H9 (cell line): ENCODE measurements at regions not wholly inside any gene's neighbourhood (a gene's known extent, or its start where the extent isn't known, plus 50 kb on each side); places are given as distances from the start of the nearest gene placed in this dataset.

ENCODE experiments used
- DNase-seq: peaks from one replicate; pipeline ENCODE4 v3.0.0-alpha.2; 2017
- H2AFZ ChIP-seq: one replicate; pipeline ENCODE4 v1.6.1; 2013; ENCODE audit warnings: mild to moderate bottlenecking, low read length, control low read depth, moderate library complexity
- H2AK5ac ChIP-seq: 2 replicates; pipeline ENCODE4 v1.6.1; 2013; ENCODE audit warnings: low read length, control low read depth, mixed read lengths; ENCODE audit not compliant: insufficient read length
- H2BK120ac ChIP-seq: one replicate; pipeline ENCODE4 v1.6.1; 2013; ENCODE audit warnings: low read depth, mild to moderate bottlenecking, low read length, control low read depth, inconsistent platforms; ENCODE audit not compliant: poor library complexity, severe bottlenecking
- H2BK12ac ChIP-seq: 2 replicates; pipeline ENCODE4 v1.6.1; 2013; ENCODE audit warnings: low read length, control low read depth, mixed read lengths, low read depth; ENCODE audit not compliant: insufficient read length
- H2BK15ac ChIP-seq: 2 replicates; pipeline ENCODE4 v1.6.1; 2013; ENCODE audit warnings: low read depth, low read length, control low read depth
- H2BK20ac ChIP-seq: one replicate; pipeline ENCODE4 v1.6.1; 2013; ENCODE audit warnings: low read depth, mild to moderate bottlenecking, low read length, control low read depth, inconsistent platforms; ENCODE audit not compliant: poor library complexity, severe bottlenecking
- H2BK5ac ChIP-seq: 2 replicates; pipeline ENCODE4 v1.6.1; 2013; ENCODE audit warnings: low read length, control low read depth, mixed read lengths; ENCODE audit not compliant: insufficient read length
- H3K14ac ChIP-seq: 2 replicates; pipeline ENCODE4 v1.6.1; 2013; ENCODE audit warnings: low read length, control low read depth; ENCODE audit not compliant: insufficient read depth
- H3K18ac ChIP-seq: 2 replicates; pipeline ENCODE4 v1.6.1; 2013; ENCODE audit warnings: low read depth, mild to moderate bottlenecking, mixed read lengths, low read length, control low read depth; ENCODE audit not compliant: insufficient read length
- H3K23ac ChIP-seq: 2 replicates; pipeline ENCODE4 v1.6.1; 2013; ENCODE audit warnings: low read length, control low read depth, mixed read lengths, low read depth; ENCODE audit not compliant: insufficient read length
- H3K23me2 ChIP-seq: 2 replicates; pipeline ENCODE4 v1.6.1; 2013; ENCODE audit warnings: low read depth, mild to moderate bottlenecking, mixed read lengths, low read length, control low read depth; ENCODE audit not compliant: insufficient read length, poor library complexity, severe bottlenecking
- H3K27ac ChIP-seq: 2 replicates; pipeline ENCODE4 v1.5.1; 2013; ENCODE audit warnings: low read length, control low read depth, mixed read lengths, low read depth; ENCODE audit not compliant: insufficient read length
- H3K27me3 ChIP-seq: 2 replicates; pipeline ENCODE4 v1.6.1; 2013; ENCODE audit warnings: low read length, control low read depth, inconsistent platforms; ENCODE audit not compliant: insufficient read depth
- H3K4ac ChIP-seq: 2 replicates; pipeline ENCODE4 v1.6.1; 2013; ENCODE audit warnings: low read depth, mild to moderate bottlenecking, control low read depth, inconsistent platforms, low read length, moderate library complexity
- H3K4me1 ChIP-seq: 2 replicates; pipeline ENCODE4 v1.6.1; 2013; ENCODE audit warnings: low read length, control low read depth, inconsistent platforms; ENCODE audit not compliant: insufficient read depth
- H3K4me2 ChIP-seq: 2 replicates; pipeline ENCODE4 v1.6.1; 2013; ENCODE audit warnings: low read length, control low read depth, mixed read lengths; ENCODE audit not compliant: insufficient read length, insufficient read depth
- H3K56ac ChIP-seq: 2 replicates; pipeline ENCODE4 v1.6.1; 2013; ENCODE audit warnings: low read depth, mild to moderate bottlenecking, mixed read lengths, low read length, control low read depth; ENCODE audit not compliant: insufficient read length
- H3K79me1 ChIP-seq: 2 replicates; pipeline ENCODE4 v1.6.1; 2013; ENCODE audit warnings: low read depth, mild to moderate bottlenecking, moderate library complexity, low read length, control low read depth, inconsistent platforms; ENCODE audit not compliant: insufficient read depth, poor library complexity, severe bottlenecking
- H3K79me2 ChIP-seq: 2 replicates; pipeline ENCODE4 v1.6.1; 2013; ENCODE audit warnings: low read length, control low read depth, inconsistent platforms; ENCODE audit not compliant: insufficient read depth
- H3K9ac ChIP-seq: 2 replicates; pipeline ENCODE4 v1.6.1; 2013; ENCODE audit warnings: low read length, control low read depth, mixed read lengths; ENCODE audit not compliant: insufficient read length; ENCODE audit errors: extremely low read depth
- H3K9me3 ChIP-seq: one replicate; pipeline ENCODE4 v1.6.1; 2013; ENCODE audit warnings: low read depth, low read length, inconsistent platforms; ENCODE audit not compliant: control insufficient read depth
- H3T11ph ChIP-seq: one replicate; pipeline ENCODE4 v1.6.1; 2013; ENCODE audit warnings: mild to moderate bottlenecking, low read length, control low read depth, inconsistent platforms
- H4K20me1 ChIP-seq: one replicate; pipeline ENCODE4 v1.6.1; 2013; ENCODE audit not compliant: control insufficient read depth, insufficient read length, insufficient read depth
- H4K5ac ChIP-seq: 2 replicates; pipeline ENCODE4 v1.6.1; 2013; ENCODE audit warnings: low read depth, mild to moderate bottlenecking, mixed read lengths, low read length, control low read depth; ENCODE audit not compliant: insufficient read length
- H4K8ac ChIP-seq: replicated peaks from 2 replicates; pipeline ENCODE4 v1.6.1; 2013; ENCODE audit warnings: low read length, control low read depth, mixed read lengths, low read depth; ENCODE audit not compliant: insufficient read length
- H4K91ac ChIP-seq: 2 replicates; pipeline ENCODE4 v1.6.1; 2013; ENCODE audit warnings: low read depth, mild to moderate bottlenecking, moderate library complexity, mixed read lengths, low read length, control low read depth; ENCODE audit not compliant: insufficient read length
- H3K27ac Mint-ChIP-seq, 3 experiments: 2 replicates in 2 of 3; 3 replicates in 1 of 3; pipeline ENCODE4 v1.8.0; 2020 to 2021; ENCODE audit warnings: mixed read lengths in 3 of 3, mild to moderate bottlenecking in 1 of 3, moderate library complexity in 1 of 3
- H3K27me3 Mint-ChIP-seq: 2 replicates; pipeline ENCODE4 v1.8.0; 2021; ENCODE audit warnings: low read depth, mild to moderate bottlenecking, moderate library complexity, mixed read lengths
- H3K36me3 Mint-ChIP-seq, 3 experiments: 2 replicates in 2 of 3; 3 replicates in 1 of 3; pipeline ENCODE4 v1.8.0; 2020 to 2021; ENCODE audit warnings: low read depth in 3 of 3, mixed read lengths in 3 of 3; ENCODE audit not compliant: insufficient read depth in 1 of 3
- H3K4me1 Mint-ChIP-seq, 2 experiments: 2 replicates each; pipeline ENCODE4 v1.8.0; 2020; ENCODE audit warnings: mixed read lengths in 2 of 2
- H3K4me3 Mint-ChIP-seq, 2 experiments: 2 replicates in 1 of 2; 3 replicates in 1 of 2; pipeline ENCODE4 v1.8.0; 2020 to 2021; ENCODE audit warnings: mild to moderate bottlenecking in 2 of 2, mixed read lengths in 2 of 2, moderate library complexity in 1 of 2
- H3K9me3 Mint-ChIP-seq, 2 experiments: 2 replicates in 1 of 2; 3 replicates in 1 of 2; pipeline ENCODE4 v1.8.0; 2020; ENCODE audit warnings: mild to moderate bottlenecking in 2 of 2, mixed read lengths in 2 of 2, moderate library complexity in 1 of 2
- WGBS: extraction: QIAGEN DNeasy Blood & Tissue Kit; methylation state at CpG from one replicate; pipeline ENCODE4 v1.1.7; 2013; ENCODE audit warnings: missing lambda C conversion rate, low lambda C conversion rate, mixed read lengths; ENCODE audit not compliant: insufficient read length; ENCODE audit errors: extremely low coverage; 5-methylcytosine and 5-hydroxymethylcytosine counted together
- TF ChIP-seq, protein P1 (sequence below): fragments of 200-600 bp; sonication (generic); conservative IDR thresholded peaks from 3 replicates; pipeline ENCODE4 v1.8.0; 2021; ENCODE audit warnings: antibody characterized with exemption, mild to moderate bottlenecking

DNA sequence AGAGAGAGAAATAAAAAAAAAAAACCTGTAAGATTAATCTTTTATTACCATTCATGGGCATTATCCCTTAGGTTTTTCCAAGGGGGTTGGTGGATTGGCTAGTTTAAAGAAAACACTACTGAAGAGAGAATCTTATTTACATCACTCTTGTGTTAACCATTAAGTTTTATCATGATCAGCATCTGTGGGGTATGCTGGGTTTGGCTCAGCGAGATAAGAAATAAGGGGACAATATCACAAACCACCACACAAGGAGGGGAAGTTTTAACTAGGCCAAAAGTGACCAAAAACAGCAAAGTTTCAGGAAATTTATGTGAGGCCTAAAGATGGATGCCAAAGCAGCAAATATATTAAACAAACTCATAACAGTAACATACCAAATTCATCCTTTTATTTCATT, 548.6 kb downstream of the SLC16A7 start:
- H3K36me3 Mint-ChIP-seq = no peaks in the 10 kb centered on the region; a peak in 1 of 7 replicates
- Histone ChIP-seq H2BK15ac (no peak overlapping the region), H3T11ph (no peak overlapping the region), H3K4me1 (no peaks in the 10 kb centered on the region), H3K18ac (no peak overlapping the region), H3K56ac (no peak overlapping the region), H3K27ac (no peak overlapping the region), H3K9me3 (no peaks in the 10 kb centered on the region), H3K23me2 (no peaks in the 10 kb centered on the region), H2BK120ac (no peak overlapping the region), H2AK5ac (no peak overlapping the region), H2BK20ac (no peak overlapping the region), H3K27me3 (no peaks in the 10 kb centered on the region), H4K20me1 (no peaks in the 10 kb centered on the region), H2AFZ (no peak overlapping the region), H4K5ac (no peak overlapping the region), H2BK12ac (no peak overlapping the region), H4K91ac (no peak overlapping the region), H2BK5ac (no peak overlapping the region), H4K8ac (no peak overlapping the region), H3K4me2 (no peak overlapping the region), H3K9ac (no peak overlapping the region), H3K79me2 (no peaks in the 10 kb centered on the region), H3K14ac (no peak overlapping the region), H3K23ac (no peak overlapping the region), H3K4ac (no peak overlapping the region), H3K79me1 (no peaks in the 10 kb centered on the region)
- no peak overlapping the region for H3K4me3 Mint-ChIP-seq
- DNase-seq = no peak
- WGBS = no CpG with 5 or more reads among the region's 1 CpG
- TF ChIP-seq, protein P1, sequence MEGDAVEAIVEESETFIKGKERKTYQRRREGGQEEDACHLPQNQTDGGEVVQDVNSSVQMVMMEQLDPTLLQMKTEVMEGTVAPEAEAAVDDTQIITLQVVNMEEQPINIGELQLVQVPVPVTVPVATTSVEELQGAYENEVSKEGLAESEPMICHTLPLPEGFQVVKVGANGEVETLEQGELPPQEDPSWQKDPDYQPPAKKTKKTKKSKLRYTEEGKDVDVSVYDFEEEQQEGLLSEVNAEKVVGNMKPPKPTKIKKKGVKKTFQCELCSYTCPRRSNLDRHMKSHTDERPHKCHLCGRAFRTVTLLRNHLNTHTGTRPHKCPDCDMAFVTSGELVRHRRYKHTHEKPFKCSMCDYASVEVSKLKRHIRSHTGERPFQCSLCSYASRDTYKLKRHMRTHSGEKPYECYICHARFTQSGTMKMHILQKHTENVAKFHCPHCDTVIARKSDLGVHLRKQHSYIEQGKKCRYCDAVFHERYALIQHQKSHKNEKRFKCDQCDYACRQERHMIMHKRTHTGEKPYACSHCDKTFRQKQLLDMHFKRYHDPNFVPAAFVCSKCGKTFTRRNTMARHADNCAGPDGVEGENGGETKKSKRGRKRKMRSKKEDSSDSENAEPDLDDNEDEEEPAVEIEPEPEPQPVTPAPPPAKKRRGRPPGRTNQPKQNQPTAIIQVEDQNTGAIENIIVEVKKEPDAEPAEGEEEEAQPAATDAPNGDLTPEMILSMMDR = no peak
- H3K9me3 Mint-ChIP-seq = no peaks in the 10 kb centered on the region; a peak in 1 of 5 replicates
- no peak overlapping the region for H3K27ac Mint-ChIP-seq
- H3K27me3 Mint-ChIP-seq = no peaks in the 10 kb centered on the region
- H3K4me1 Mint-ChIP-seq = peaks cover 4 to 5% of the 10 kb centered on the region in 2 experiments; a peak in 3 of 4 replicates
